Uterus (tissue), 2 donors: ENCODE measurements at regions not wholly inside any gene's neighbourhood (a gene's known extent, or its start where the extent isn't known, plus 50 kb on each side); places are given as distances from the start of the nearest gene placed in this dataset.

ENCODE experiments used
- CTCF ChIP-seq, 4 experiments: fragments of 200-600 bp in 2 of 4; fragments of 450-650 bp in 2 of 4; sonication (generic) in 2 of 4; IDR thresholded peaks; one replicate each; pipeline ENCODE4 v1.5.1; 2016 to 2019; ENCODE audit warnings: antibody characterized with exemption in 4 of 4, mild to moderate bottlenecking in 2 of 4, moderate library complexity in 1 of 4
- POLR2A ChIP-seq, 2 donors: fragments of 450-650 bp; IDR thresholded peaks; one replicate each; pipeline ENCODE4 v1.6.1; 2016; ENCODE audit warnings: antibody characterized with exemption in 2 of 2, mild to moderate bottlenecking in 1 of 2, moderate library complexity in 1 of 2

- TF ChIP-seq CTCF (IDR thresholded peaks at IDR 0.05) (no peak), POLR2A (IDR thresholded peaks at IDR 0.05) (no peak)
These were observed 129.2 kb upstream of the PCSK2 start for GRCh38 chr20:17097603-17098002.
